ENCODE measurements at regions not wholly inside any gene's neighbourhood (a gene's known extent, or its start where the extent isn't known, plus 50 kb on each side); places are given as distances from the start of the nearest gene placed in this dataset.

- Histone ChIP-seq H3K4me3 (ENCODE audit: low read depth in 1 of 3, low read length in 3 of 3) (no peak overlapping the region), H3K27ac (ENCODE audit: low read depth in 1 of 3, low read length in 2 of 3) (no peak overlapping the region), H3K27me3 (ENCODE audit: control insufficient read depth in 3 of 3, insufficient read depth in 3 of 3, low read length in 3 of 3) (no peaks in the 10 kb centered on the region), H3K4me1 (ENCODE audit: control insufficient read depth in 3 of 3, insufficient read depth in 2 of 3, low read depth in 1 of 3, low read length in 2 of 3) (no peaks in the 10 kb centered on the region), H3K9me3 (ENCODE audit: control insufficient read depth in 2 of 2, insufficient read depth in 1 of 2, low read depth in 1 of 2, low read length in 1 of 2) (no peaks in the 10 kb centered on the region), H3K36me3 (ENCODE audit: control insufficient read depth in 3 of 3, insufficient read depth in 2 of 3, low read depth in 1 of 3, low read length in 3 of 3) (no peaks in the 10 kb centered on the region)
- WGBS, 3 donors = 68 to 80% (median 70%) methylated on average over 8 of the region's 8 CpGs
- DNase-seq (no peak), FAIRE-seq (no peak)
Observed at GRCh38 chrX:9087271-9088040, 53.5 kb upstream of the FAM9B start.

GRCh38 chrX:9088896-9089295, 55.0 kb upstream of the FAM9B start:
- no peak for FAIRE-seq
- Histone ChIP-seq H3K36me3 (ENCODE audit: control insufficient read depth in 3 of 3, insufficient read depth in 2 of 3, low read depth in 1 of 3, low read length in 3 of 3) (no peaks in the 10 kb centered on the region), H3K27me3 (ENCODE audit: control insufficient read depth in 3 of 3, insufficient read depth in 3 of 3, low read length in 3 of 3) (no peaks in the 10 kb centered on the region), H3K4me3 (ENCODE audit: low read depth in 1 of 3, low read length in 3 of 3) (no peak overlapping the region), H3K9me3 (ENCODE audit: control insufficient read depth in 2 of 2, insufficient read depth in 1 of 2, low read depth in 1 of 2, low read length in 1 of 2) (no peaks in the 10 kb centered on the region), H3K27ac (ENCODE audit: low read depth in 1 of 3, low read length in 2 of 3) (no peak overlapping the region), H3K4me1 (ENCODE audit: control insufficient read depth in 3 of 3, insufficient read depth in 2 of 3, low read depth in 1 of 3, low read length in 2 of 3) (no peaks in the 10 kb centered on the region)
- no peak for DNase-seq
- 76 to 80% (median 78%) methylated on average over 2 of the region's 2 CpGs for WGBS, 3 donors

- no peaks in the 10 kb centered on the region for H3K9me3 ChIP-seq (ENCODE audit: control insufficient read depth in 2 of 2, insufficient read depth in 1 of 2, low read depth in 1 of 2, low read length in 1 of 2)
- no peak overlapping the region for H3K4me3 ChIP-seq (ENCODE audit: low read depth in 1 of 3, low read length in 3 of 3)
- H3K27me3 ChIP-seq (ENCODE audit: control insufficient read depth in 3 of 3, insufficient read depth in 3 of 3, low read length in 3 of 3) = no peaks in the 10 kb centered on the region
- no peak overlapping the region for H3K27ac ChIP-seq (ENCODE audit: low read depth in 1 of 3, low read length in 2 of 3)
- no peak for DNase-seq
- H3K36me3 ChIP-seq (ENCODE audit: control insufficient read depth in 3 of 3, insufficient read depth in 2 of 3, low read depth in 1 of 3, low read length in 3 of 3) = no peaks in the 10 kb centered on the region
- no peaks in the 10 kb centered on the region for H3K4me1 ChIP-seq (ENCODE audit: control insufficient read depth in 3 of 3, insufficient read depth in 2 of 3, low read depth in 1 of 3, low read length in 2 of 3)
- no peak for FAIRE-seq
- WGBS, 3 donors = 77 to 93% (median 77%) methylated on average over 1 of the region's 1 CpG
Observed at GRCh38 chrX:9090766-9091165, 56.8 kb upstream of the FAM9B start.

- no peak overlapping the region for H3K27ac ChIP-seq (ENCODE audit: low read depth in 1 of 3, low read length in 2 of 3)
- WGBS, 3 donors = 77 to 79% (median 78%) methylated on average over 4 of the region's 4 CpGs
- DNase-seq (no peak), FAIRE-seq (no peak)
- no peaks in the 10 kb centered on the region for H3K36me3 ChIP-seq (ENCODE audit: control insufficient read depth in 3 of 3, insufficient read depth in 2 of 3, low read depth in 1 of 3, low read length in 3 of 3)
- no peak overlapping the region for H3K4me3 ChIP-seq (ENCODE audit: low read depth in 1 of 3, low read length in 3 of 3)
- H3K27me3 ChIP-seq (ENCODE audit: control insufficient read depth in 3 of 3, insufficient read depth in 3 of 3, low read length in 3 of 3) = no peaks in the 10 kb centered on the region
- no peaks in the 10 kb centered on the region for H3K4me1 ChIP-seq (ENCODE audit: control insufficient read depth in 3 of 3, insufficient read depth in 2 of 3, low read depth in 1 of 3, low read length in 2 of 3)
- no peaks in the 10 kb centered on the region for H3K9me3 ChIP-seq (ENCODE audit: control insufficient read depth in 2 of 2, insufficient read depth in 1 of 2, low read depth in 1 of 2, low read length in 1 of 2)
Observed at GRCh38 chrX:9091258-9091657, 57.3 kb upstream of the FAM9B start.

GRCh38 chrX:9102956-9103355, 69.0 kb upstream of the FAM9B start:
- 58 to 65% (median 62%) methylated on average over 4 of the region's 4 CpGs for WGBS, 3 donors
- Histone ChIP-seq H3K9me3 (ENCODE audit: control insufficient read depth in 2 of 2, insufficient read depth in 1 of 2, low read depth in 1 of 2, low read length in 1 of 2) (no peaks in the 10 kb centered on the region), H3K4me3 (ENCODE audit: low read depth in 1 of 3, low read length in 3 of 3) (no peak overlapping the region), H3K4me1 (ENCODE audit: control insufficient read depth in 3 of 3, insufficient read depth in 2 of 3, low read depth in 1 of 3, low read length in 2 of 3) (no peaks in the 10 kb centered on the region), H3K27ac (ENCODE audit: low read depth in 1 of 3, low read length in 2 of 3) (no peak overlapping the region), H3K27me3 (ENCODE audit: control insufficient read depth in 3 of 3, insufficient read depth in 3 of 3, low read length in 3 of 3) (no peaks in the 10 kb centered on the region), H3K36me3 (ENCODE audit: control insufficient read depth in 3 of 3, insufficient read depth in 2 of 3, low read depth in 1 of 3, low read length in 3 of 3) (no peaks in the 10 kb centered on the region)
- DNase-seq (no peak), FAIRE-seq (no peak)

- no peak for DNase-seq
- Histone ChIP-seq H3K9me3 (ENCODE audit: control insufficient read depth in 2 of 2, insufficient read depth in 1 of 2, low read depth in 1 of 2, low read length in 1 of 2) (no peaks in the 10 kb centered on the region), H3K27me3 (ENCODE audit: control insufficient read depth in 3 of 3, insufficient read depth in 3 of 3, low read length in 3 of 3) (no peaks in the 10 kb centered on the region), H3K27ac (ENCODE audit: low read depth in 1 of 3, low read length in 2 of 3) (no peak overlapping the region), H3K36me3 (ENCODE audit: control insufficient read depth in 3 of 3, insufficient read depth in 2 of 3, low read depth in 1 of 3, low read length in 3 of 3) (no peaks in the 10 kb centered on the region), H3K4me3 (ENCODE audit: low read depth in 1 of 3, low read length in 3 of 3) (no peak overlapping the region), H3K4me1 (ENCODE audit: control insufficient read depth in 3 of 3, insufficient read depth in 2 of 3, low read depth in 1 of 3, low read length in 2 of 3) (no peaks in the 10 kb centered on the region)
- FAIRE-seq = no peak
- 45 to 82% (median 53%) methylated on average over 1 of the region's 1 CpG for WGBS, 3 donors
Observed at GRCh38 chrX:9108054-9108453, 74.1 kb upstream of the FAM9B start.

- DNase-seq (no peak), FAIRE-seq (no peak)
- 69 to 80% (median 76%) methylated on average over 5 of the region's 5 CpGs for WGBS, 3 donors
- Histone ChIP-seq H3K27me3 (ENCODE audit: control insufficient read depth in 3 of 3, insufficient read depth in 3 of 3, low read length in 3 of 3) (no peaks in the 10 kb centered on the region), H3K4me3 (ENCODE audit: low read depth in 1 of 3, low read length in 3 of 3) (no peak overlapping the region), H3K9me3 (ENCODE audit: control insufficient read depth in 2 of 2, insufficient read depth in 1 of 2, low read depth in 1 of 2, low read length in 1 of 2) (no peaks in the 10 kb centered on the region), H3K4me1 (ENCODE audit: control insufficient read depth in 3 of 3, insufficient read depth in 2 of 3, low read depth in 1 of 3, low read length in 2 of 3) (no peaks in the 10 kb centered on the region), H3K36me3 (ENCODE audit: control insufficient read depth in 3 of 3, insufficient read depth in 2 of 3, low read depth in 1 of 3, low read length in 3 of 3) (no peaks in the 10 kb centered on the region), H3K27ac (ENCODE audit: low read depth in 1 of 3, low read length in 2 of 3) (no peak overlapping the region)
Observed at GRCh38 chrX:9110808-9111207, 76.9 kb upstream of the FAM9B start.

GRCh38 chrX:9114245-9114644, 80.3 kb upstream of the FAM9B start:
- Histone ChIP-seq H3K9me3 (ENCODE audit: control insufficient read depth in 2 of 2, insufficient read depth in 1 of 2, low read depth in 1 of 2, low read length in 1 of 2) (no peaks in the 10 kb centered on the region), H3K27me3 (ENCODE audit: control insufficient read depth in 3 of 3, insufficient read depth in 3 of 3, low read length in 3 of 3) (no peaks in the 10 kb centered on the region), H3K36me3 (ENCODE audit: control insufficient read depth in 3 of 3, insufficient read depth in 2 of 3, low read depth in 1 of 3, low read length in 3 of 3) (no peaks in the 10 kb centered on the region), H3K27ac (ENCODE audit: low read depth in 1 of 3, low read length in 2 of 3) (no peak overlapping the region), H3K4me3 (ENCODE audit: low read depth in 1 of 3, low read length in 3 of 3) (no peak overlapping the region), H3K4me1 (ENCODE audit: control insufficient read depth in 3 of 3, insufficient read depth in 2 of 3, low read depth in 1 of 3, low read length in 2 of 3) (no peaks in the 10 kb centered on the region)
- DNase-seq (no peak), FAIRE-seq (no peak)
- 38 to 67% (median 52%) methylated on average over 2 of the region's 2 CpGs for WGBS, 3 donors

- Histone ChIP-seq H3K27me3 (ENCODE audit: control insufficient read depth in 3 of 3, insufficient read depth in 3 of 3, low read length in 3 of 3) (no peaks in the 10 kb centered on the region), H3K27ac (ENCODE audit: low read depth in 1 of 3, low read length in 2 of 3) (no peak overlapping the region), H3K4me3 (ENCODE audit: low read depth in 1 of 3, low read length in 3 of 3) (no peak overlapping the region), H3K9me3 (ENCODE audit: control insufficient read depth in 2 of 2, insufficient read depth in 1 of 2, low read depth in 1 of 2, low read length in 1 of 2) (no peaks in the 10 kb centered on the region), H3K36me3 (ENCODE audit: control insufficient read depth in 3 of 3, insufficient read depth in 2 of 3, low read depth in 1 of 3, low read length in 3 of 3) (no peaks in the 10 kb centered on the region), H3K4me1 (ENCODE audit: control insufficient read depth in 3 of 3, insufficient read depth in 2 of 3, low read depth in 1 of 3, low read length in 2 of 3) (no peaks in the 10 kb centered on the region)
- 85 to 100% (median 95%) methylated on average over 1 of the region's 1 CpG for WGBS, 3 donors
- FAIRE-seq (no peak), DNase-seq (no peak)
Observed at GRCh38 chrX:9117851-9118250, 83.9 kb upstream of the FAM9B start.

Measured in small intestine (tissue), 7 donors.